Activated naive CD8-positive, alpha-beta T cell treated with anti-CD3 and anti-CD28 coated beads, Interleukin-2, amount 10 ng/mL, durations not matched to agents 7 days and 5 days (primary cell): ENCODE measurements at regions not wholly inside any gene's neighbourhood (a gene's known extent, or its start where the extent isn't known, plus 50 kb on each side); places are given as distances from the start of the nearest gene placed in this dataset.

Experiments
- ATAC-seq: fragments of 150-1000 bp; cut with Tn5 transposase; one replicate; pipeline ENCODE4 v1.10.0; 2021; ENCODE audit warnings: low read depth, moderate library complexity
- POLR2A ChIA-PET: fragments of 350-600 bp; sonication (Branson Sonifier 250); formaldehyde crosslinking; loops from one replicate; lab custom pipeline; 2021; ENCODE audit warnings: antibody characterized with exemption; lab: Charles Lee
- DNase-seq: peaks from one replicate; pipeline ENCODE4 v3.0.0; 2021
- H3K27ac Mint-ChIP-seq: one replicate; pipeline ENCODE4 v1.8.0; 2022; ENCODE audit warnings: mild to moderate bottlenecking, mixed read lengths
- H3K27me3 Mint-ChIP-seq: one replicate; pipeline ENCODE4 v1.8.0; 2022; ENCODE audit warnings: mild to moderate bottlenecking, moderate library complexity, mixed read lengths
- H3K36me3 Mint-ChIP-seq: one replicate; pipeline ENCODE4 v1.8.0; 2021; ENCODE audit warnings: mild to moderate bottlenecking, mixed read lengths
- H3K4me1 Mint-ChIP-seq: one replicate; pipeline ENCODE4 v1.8.0; 2021; ENCODE audit warnings: mixed read lengths
- H3K4me3 Mint-ChIP-seq: one replicate; pipeline ENCODE4 v1.8.0; 2022; ENCODE audit warnings: mild to moderate bottlenecking, moderate library complexity, mixed read lengths
- H3K9me3 Mint-ChIP-seq: one replicate; pipeline ENCODE4 v1.8.0; 2021; ENCODE audit warnings: mixed read lengths

- Mint-ChIP-seq H3K27me3 (no peaks in the 10 kb centered on the region), H3K36me3 (no peaks in the 10 kb centered on the region), H3K27ac (no peak overlapping the region), H3K4me1 (no peaks in the 10 kb centered on the region), H3K4me3 (no peak overlapping the region), H3K9me3 (no peaks in the 10 kb centered on the region)
- no peak for DNase-seq
- POLR2A ChIA-PET = no interaction called here
- no peak for ATAC-seq
These were observed 288.8 kb downstream of the GPATCH2 start for GRCh38 chr1:217342105-217342504.

- peaks cover 2% of the 10 kb centered on the region for H3K9me3 Mint-ChIP-seq
- no peaks in the 10 kb centered on the region for H3K4me1 Mint-ChIP-seq
- no peak for DNase-seq
- no peaks in the 10 kb centered on the region for H3K27me3 Mint-ChIP-seq
- no peaks in the 10 kb centered on the region for H3K36me3 Mint-ChIP-seq
- H3K4me3 Mint-ChIP-seq = no peak overlapping the region
- POLR2A ChIA-PET = no interaction called here
- no peak for ATAC-seq
- H3K27ac Mint-ChIP-seq = no peak overlapping the region
These were observed 294.2 kb downstream of the GPATCH2 start for GRCh38 chr1:217336724-217337123.

GRCh38 chr1:217333939-217334338 is 297.0 kb downstream of the GPATCH2 start:
- H3K9me3 Mint-ChIP-seq = peaks cover 2% of the 10 kb centered on the region
- no peaks in the 10 kb centered on the region for H3K4me1 Mint-ChIP-seq
- DNase-seq (no peak), ATAC-seq (no peak)
- H3K4me3 Mint-ChIP-seq = no peak overlapping the region
- no peaks in the 10 kb centered on the region for H3K36me3 Mint-ChIP-seq
- no peaks in the 10 kb centered on the region for H3K27me3 Mint-ChIP-seq
- no peak overlapping the region for H3K27ac Mint-ChIP-seq
- POLR2A ChIA-PET = no interaction called here

GRCh38 chr1:217332431-217333065 is 298.3 kb downstream of the GPATCH2 start:
- ATAC-seq (no peak), DNase-seq (no peak)
- Mint-ChIP-seq H3K4me1 (no peaks in the 10 kb centered on the region), H3K36me3 (no peaks in the 10 kb centered on the region), H3K4me3 (no peak overlapping the region), H3K9me3 (peaks cover 3% of the 10 kb centered on the region), H3K27me3 (no peaks in the 10 kb centered on the region), H3K27ac (no peak overlapping the region)
- POLR2A ChIA-PET = no interaction called here

- H3K36me3 Mint-ChIP-seq = no peaks in the 10 kb centered on the region
- H3K4me3 Mint-ChIP-seq = no peak overlapping the region
- no peak for DNase-seq
- ATAC-seq = no peak
- H3K9me3 Mint-ChIP-seq = peaks cover 3% of the 10 kb centered on the region
- no peak overlapping the region for H3K27ac Mint-ChIP-seq
- no peaks in the 10 kb centered on the region for H3K27me3 Mint-ChIP-seq
- POLR2A ChIA-PET = no interaction called here
- H3K4me1 Mint-ChIP-seq = no peaks in the 10 kb centered on the region
These were observed 299.2 kb downstream of the GPATCH2 start for GRCh38 chr1:217331698-217332097.

- DNase-seq = no peak
- Mint-ChIP-seq H3K36me3 (no peaks in the 10 kb centered on the region), H3K4me3 (no peak overlapping the region), H3K27ac (no peak overlapping the region), H3K4me1 (no peaks in the 10 kb centered on the region), H3K9me3 (peaks cover 3% of the 10 kb centered on the region), H3K27me3 (no peaks in the 10 kb centered on the region)
- POLR2A ChIA-PET = no interaction called here
- no peak for ATAC-seq
These were observed 303.0 kb downstream of the GPATCH2 start for GRCh38 chr1:217327901-217328300.

GRCh38 chr1:217322834-217323233 is 308.1 kb downstream of the GPATCH2 start:
- H3K4me3 Mint-ChIP-seq = no peak overlapping the region
- no peak overlapping the region for H3K27ac Mint-ChIP-seq
- ATAC-seq (no peak), DNase-seq (no peak)
- POLR2A ChIA-PET = no interaction called here
- H3K27me3 Mint-ChIP-seq = peaks cover 5% of the 10 kb centered on the region
- H3K9me3 Mint-ChIP-seq = peaks cover 1% of the 10 kb centered on the region
- no peaks in the 10 kb centered on the region for H3K4me1 Mint-ChIP-seq
- H3K36me3 Mint-ChIP-seq = no peaks in the 10 kb centered on the region

GRCh38 chr1:217315346-217315745 is 315.5 kb downstream of the GPATCH2 start:
- H3K4me1 Mint-ChIP-seq = no peaks in the 10 kb centered on the region
- no peaks in the 10 kb centered on the region for H3K9me3 Mint-ChIP-seq
- no peak overlapping the region for H3K4me3 Mint-ChIP-seq
- no peak for ATAC-seq
- peaks cover 3% of the 10 kb centered on the region for H3K27me3 Mint-ChIP-seq
- DNase-seq = no peak
- no peak overlapping the region for H3K27ac Mint-ChIP-seq
- no peaks in the 10 kb centered on the region for H3K36me3 Mint-ChIP-seq
- POLR2A ChIA-PET = no interaction called here

- ATAC-seq (no peak), DNase-seq (no peak)
- POLR2A ChIA-PET = no interaction called here
- H3K4me1 Mint-ChIP-seq = no peaks in the 10 kb centered on the region
- H3K4me3 Mint-ChIP-seq = no peak overlapping the region
- no peaks in the 10 kb centered on the region for H3K9me3 Mint-ChIP-seq
- H3K36me3 Mint-ChIP-seq = no peaks in the 10 kb centered on the region
- H3K27me3 Mint-ChIP-seq = no peaks in the 10 kb centered on the region
- H3K27ac Mint-ChIP-seq = no peak overlapping the region
These were observed 317.8 kb downstream of the GPATCH2 start for GRCh38 chr1:217313096-217313495.

GRCh38 chr1:217311766-217312165 is 319.1 kb downstream of the GPATCH2 start:
- POLR2A ChIA-PET = no interaction called here
- Mint-ChIP-seq H3K27me3 (no peaks in the 10 kb centered on the region), H3K27ac (no peak overlapping the region), H3K36me3 (no peaks in the 10 kb centered on the region), H3K4me3 (no peak overlapping the region), H3K4me1 (no peaks in the 10 kb centered on the region), H3K9me3 (no peaks in the 10 kb centered on the region)
- DNase-seq (no peak), ATAC-seq (no peak)

GRCh38 chr1:217311269-217311668 is 319.6 kb downstream of the GPATCH2 start:
- ATAC-seq (no peak), DNase-seq (no peak)
- no peaks in the 10 kb centered on the region for H3K36me3 Mint-ChIP-seq
- no peaks in the 10 kb centered on the region for H3K4me1 Mint-ChIP-seq
- POLR2A ChIA-PET = no interaction called here
- H3K27ac Mint-ChIP-seq = no peak overlapping the region
- no peaks in the 10 kb centered on the region for H3K9me3 Mint-ChIP-seq
- H3K27me3 Mint-ChIP-seq = no peaks in the 10 kb centered on the region
- no peak overlapping the region for H3K4me3 Mint-ChIP-seq

GRCh38 chr1:217281332-217281731 is 349.6 kb downstream of the GPATCH2 start:
- no peak for DNase-seq
- no peaks in the 10 kb centered on the region for H3K9me3 Mint-ChIP-seq
- H3K4me1 Mint-ChIP-seq = no peaks in the 10 kb centered on the region
- POLR2A ChIA-PET = no interaction called here
- H3K36me3 Mint-ChIP-seq = no peaks in the 10 kb centered on the region
- no peaks in the 10 kb centered on the region for H3K27me3 Mint-ChIP-seq
- no peak for ATAC-seq
- no peak overlapping the region for H3K4me3 Mint-ChIP-seq
- no peak overlapping the region for H3K27ac Mint-ChIP-seq

GRCh38 chr1:217275655-217276398 is 355.1 kb downstream of the GPATCH2 start:
- ATAC-seq (no peak), DNase-seq (no peak)
- H3K4me3 Mint-ChIP-seq = no peak overlapping the region
- H3K9me3 Mint-ChIP-seq = peaks cover 1% of the 10 kb centered on the region
- H3K4me1 Mint-ChIP-seq = no peaks in the 10 kb centered on the region
- no peak overlapping the region for H3K27ac Mint-ChIP-seq
- POLR2A ChIA-PET = no interaction called here
- no peaks in the 10 kb centered on the region for H3K36me3 Mint-ChIP-seq
- H3K27me3 Mint-ChIP-seq = no peaks in the 10 kb centered on the region

GRCh38 chr1:217274927-217275654 is 355.8 kb downstream of the GPATCH2 start:
- Mint-ChIP-seq H3K27ac (no peak overlapping the region), H3K9me3 (peaks cover 1% of the 10 kb centered on the region), H3K4me3 (no peak overlapping the region), H3K4me1 (no peaks in the 10 kb centered on the region), H3K36me3 (no peaks in the 10 kb centered on the region), H3K27me3 (no peaks in the 10 kb centered on the region)
- POLR2A ChIA-PET = no interaction called here
- no peak for ATAC-seq
- DNase-seq = no peak
